ENCODE measurements at regions not wholly inside any gene's neighbourhood (a gene's known extent, or its start where the extent isn't known, plus 50 kb on each side); places are given as distances from the start of the nearest gene placed in this dataset.
"Not testable (repeated sequence)": the region's sequence is repeated elsewhere in the genome, so short reads cannot be mapped to it uniquely, and the experiment has no call there.

DNA sequence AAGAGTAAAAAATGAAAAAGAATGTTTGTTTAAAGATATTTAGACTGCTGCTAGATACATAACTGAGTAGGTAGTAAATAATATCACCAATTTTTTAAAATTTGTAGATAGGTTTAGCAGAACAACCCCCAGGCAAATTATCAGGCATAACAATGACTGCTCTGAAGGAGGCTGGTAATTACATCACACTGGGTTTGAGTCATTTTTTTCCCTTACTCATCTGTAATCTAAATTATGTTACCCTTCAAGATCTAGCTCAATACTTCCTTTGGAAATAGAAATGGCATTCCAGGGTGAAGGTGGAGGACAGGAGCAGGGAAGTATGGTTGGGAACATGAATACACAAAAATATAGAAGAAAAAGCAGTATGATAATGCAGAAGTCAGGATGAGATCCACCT is 431.6 kb upstream of the MAOA start:
- no peak for DNase-seq (ENCODE audit: low read depth, low spot score)

DNA sequence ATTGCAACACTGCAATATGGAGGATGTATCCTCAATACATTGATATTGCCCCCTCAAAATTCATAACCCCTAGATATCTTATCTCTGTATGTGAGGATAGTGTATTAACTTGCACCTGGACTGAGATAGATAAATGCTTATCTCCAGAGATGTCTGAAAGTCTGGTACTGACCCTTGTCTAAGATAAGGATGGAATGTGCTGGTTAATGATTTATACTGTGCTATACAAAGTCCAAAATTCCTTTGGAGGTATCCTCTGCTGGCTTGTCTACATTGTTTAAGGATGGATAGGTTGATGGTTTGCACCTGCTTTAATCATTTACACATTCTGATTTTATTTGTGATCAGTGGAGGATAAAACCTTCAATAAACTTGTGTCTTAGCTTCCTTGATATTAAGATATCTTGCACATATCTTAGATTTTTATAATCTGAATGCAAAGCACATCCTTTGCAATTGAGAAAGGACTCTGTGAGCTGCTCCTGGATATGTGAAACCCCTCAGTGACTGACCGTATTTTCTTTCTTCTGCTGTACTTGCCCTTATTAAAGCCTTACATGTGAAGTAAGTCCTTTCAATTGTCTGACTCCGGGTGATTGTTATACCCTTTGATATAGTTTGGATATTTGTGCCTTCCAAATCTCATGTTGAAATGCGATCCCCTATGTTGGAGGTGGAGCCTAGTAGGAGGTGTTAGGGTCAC is 430.3 kb upstream of the MAOA start:
- no peak for DNase-seq (ENCODE audit: low read depth, low spot score)

DNA sequence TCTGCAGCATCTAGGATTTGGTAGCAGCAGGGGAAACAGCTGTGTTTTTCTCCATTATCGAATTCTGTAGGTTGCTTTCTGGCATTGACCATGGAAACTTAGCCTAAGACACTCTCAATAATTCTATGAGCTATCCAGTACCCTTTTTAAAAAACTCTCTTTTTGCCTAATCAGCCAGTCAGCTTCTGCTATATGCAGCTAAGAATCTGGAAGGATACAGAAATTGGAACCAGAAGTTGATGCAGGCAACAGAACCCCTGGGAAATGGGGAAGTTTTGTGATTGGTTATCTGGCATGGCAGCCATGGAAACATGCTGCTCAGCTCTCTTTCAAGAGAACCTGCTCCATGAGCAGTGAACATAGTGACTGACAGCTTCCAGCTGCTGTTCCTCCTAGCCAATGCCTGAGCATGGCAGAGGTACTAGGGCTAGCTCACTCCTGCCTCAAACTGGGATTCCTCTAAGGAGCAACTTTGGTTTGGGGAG is 417.6 kb upstream of the MAOA start:
- no peak for DNase-seq (ENCODE audit: low read depth, low spot score)

DNA sequence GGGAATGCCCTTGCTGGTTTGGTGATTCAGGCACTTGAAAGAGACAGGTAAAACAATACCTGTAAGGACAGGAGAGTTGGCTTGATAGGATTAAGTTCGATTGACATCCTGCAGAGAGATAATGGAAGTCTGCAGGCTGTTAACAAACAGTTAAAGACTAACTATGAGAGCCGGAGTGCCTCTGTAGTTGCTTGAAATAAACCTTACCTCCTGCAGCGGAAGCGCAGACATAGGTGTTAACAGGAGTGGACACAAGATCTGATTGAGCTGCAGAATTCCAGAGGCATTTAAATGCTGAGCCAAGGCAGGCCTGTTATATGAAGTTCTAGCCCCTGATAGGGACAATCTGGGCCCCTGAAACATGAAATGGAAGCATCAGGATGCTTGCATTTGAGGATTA is 416.7 kb upstream of the MAOA start:
- DNase-seq (ENCODE audit: low read depth, low spot score): no peak

DNA sequence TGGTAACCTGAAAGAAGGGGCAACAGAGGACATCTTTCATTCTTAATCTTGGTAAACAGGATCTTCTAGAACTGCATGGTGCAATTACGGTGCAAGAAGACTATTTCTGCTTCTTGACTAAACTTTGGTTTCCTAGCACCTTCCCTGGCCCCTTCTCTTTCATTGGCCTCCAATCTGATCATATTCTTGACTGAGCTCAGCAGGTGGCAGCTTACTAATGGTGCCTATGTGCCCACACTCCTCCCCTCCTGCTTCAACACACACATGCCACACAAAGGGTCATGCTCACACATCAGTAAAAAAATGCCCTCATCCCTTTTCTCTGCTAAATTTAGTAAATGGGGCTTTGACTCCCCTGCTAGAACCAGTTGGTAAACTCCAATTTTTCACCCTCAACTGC is 400.5 kb upstream of the MAOA start:
- DNase-seq (ENCODE audit: low read depth, low spot score): no peak

DNA sequence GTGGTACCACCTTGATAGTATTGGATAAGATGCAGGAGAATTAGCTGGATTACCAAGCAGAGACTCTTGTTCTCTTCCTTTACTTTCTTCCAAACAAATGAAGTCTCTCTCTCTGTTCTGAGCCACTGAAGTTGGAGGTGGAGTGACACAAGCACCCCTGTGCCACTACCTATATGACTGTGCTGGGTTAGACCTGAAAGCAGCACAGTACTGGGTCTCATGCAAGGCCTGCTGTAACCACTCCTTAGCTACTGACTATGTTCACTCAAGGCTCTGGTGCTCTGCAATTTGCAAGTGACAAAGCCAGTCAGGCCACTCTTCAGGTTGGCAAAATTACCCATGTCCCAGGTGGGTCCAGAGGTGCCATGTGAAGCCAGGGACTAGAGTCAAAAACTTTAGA is 389.6 kb upstream of the MAOA start:
- no peak for DNase-seq (ENCODE audit: low read depth, low spot score)

DNA sequence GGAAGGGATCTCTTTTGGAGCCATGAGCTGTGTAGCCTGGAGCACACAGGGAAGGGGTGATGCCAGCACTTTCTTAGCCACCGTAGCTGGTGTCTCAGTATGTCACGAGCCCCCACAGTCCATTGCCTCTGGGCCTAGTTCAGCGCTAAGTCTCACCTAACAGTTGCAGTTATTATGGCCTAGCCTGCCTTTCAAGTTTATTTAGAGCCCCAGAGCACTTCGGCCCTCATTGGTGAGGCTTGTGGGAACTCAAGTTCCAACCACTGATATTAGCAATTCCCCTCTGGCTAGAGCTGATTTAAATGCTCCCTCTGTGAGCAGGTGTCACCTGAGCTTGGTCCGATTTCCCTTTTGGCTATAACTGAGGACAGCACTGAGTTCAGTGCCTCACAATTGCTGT is 388.4 kb upstream of the MAOA start:
- no peak for DNase-seq (ENCODE audit: low read depth, low spot score)

DNA sequence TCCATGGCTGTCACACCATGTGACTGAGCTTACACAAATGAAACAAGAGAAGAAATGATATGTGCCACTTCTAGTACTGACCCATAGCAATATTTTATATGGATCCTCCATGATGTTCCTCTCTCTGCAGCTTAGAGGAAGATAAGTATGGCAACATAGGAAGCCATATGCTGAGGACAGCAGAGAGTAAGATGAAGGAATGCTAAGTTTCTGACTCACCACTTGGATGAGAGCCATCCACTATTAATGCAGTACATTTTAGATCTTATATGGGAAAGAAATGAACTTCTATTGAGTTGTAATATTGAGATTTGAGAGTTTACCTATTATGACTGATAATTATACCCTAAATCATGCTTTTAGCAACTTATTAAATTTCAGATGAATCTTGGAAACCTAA is 386.9 kb upstream of the MAOA start:
- DNase-seq (ENCODE audit: low read depth, low spot score): no peak

DNA sequence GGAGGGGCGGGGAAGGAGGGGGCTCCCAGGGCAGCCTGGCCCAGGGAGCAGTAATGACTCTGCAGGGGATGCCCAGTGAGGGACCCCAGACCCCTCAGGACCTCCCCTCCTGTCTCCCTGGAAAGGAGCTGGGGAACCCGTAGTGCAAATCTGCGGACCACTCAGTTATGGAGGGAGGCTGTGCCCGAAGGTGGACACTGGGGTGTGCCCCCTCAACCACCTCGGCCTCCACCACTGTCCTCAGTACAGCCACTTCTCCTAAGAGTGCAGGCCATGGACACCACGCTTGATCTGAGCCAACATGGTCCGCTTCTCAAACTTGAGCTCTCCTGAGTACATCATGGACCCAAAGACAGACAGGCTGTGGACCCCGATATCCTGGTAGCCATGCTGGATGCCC is 378.2 kb upstream of the MAOA start:
- no peak for DNase-seq (ENCODE audit: low read depth, low spot score)

DNA sequence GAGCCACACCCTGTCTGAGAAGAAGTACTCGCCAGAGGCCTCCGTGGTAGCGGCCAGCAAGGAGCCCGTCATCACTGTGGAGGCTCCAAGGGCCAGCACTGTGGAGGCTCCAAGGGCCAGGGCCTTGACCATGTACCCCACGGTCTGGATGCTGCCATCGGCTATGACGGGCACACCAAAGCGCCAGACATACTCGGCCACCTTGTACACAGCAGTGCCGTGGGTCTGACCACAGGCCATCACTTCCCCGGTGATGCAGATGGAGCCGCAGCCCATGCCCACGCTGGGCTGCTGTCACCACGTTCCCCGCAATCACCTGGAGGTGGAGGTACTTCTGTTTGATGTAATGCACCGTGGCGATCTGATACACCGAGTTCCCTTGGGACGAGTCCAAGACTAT is 377.7 kb upstream of the MAOA start:
- DNase-seq (ENCODE audit: low read depth, low spot score): no peak

DNA sequence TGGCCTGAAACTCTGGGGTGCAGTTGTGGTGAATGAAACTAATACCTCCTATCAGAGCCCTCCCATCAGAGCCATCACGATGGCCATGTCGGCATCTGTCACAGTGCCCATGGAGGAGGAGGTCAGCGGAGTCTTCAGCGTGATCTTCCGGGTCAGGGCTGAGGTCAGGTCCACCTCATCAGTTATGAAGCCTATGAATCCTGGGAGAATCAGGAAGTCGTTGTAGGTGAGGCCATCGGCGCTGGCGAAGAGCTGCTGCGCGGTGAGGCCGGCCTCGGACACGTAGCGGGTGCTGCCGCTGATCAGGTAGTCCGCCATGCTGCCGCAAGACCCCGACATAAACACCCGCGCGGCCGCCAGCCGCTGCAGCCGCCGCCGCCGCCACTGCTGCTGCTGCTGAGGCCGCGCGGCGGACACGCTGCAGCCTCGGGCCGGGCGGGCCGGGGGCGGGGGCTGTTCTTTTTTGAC is 376.7 kb upstream of the MAOA start:
- no peak for DNase-seq (ENCODE audit: low read depth, low spot score)

DNA sequence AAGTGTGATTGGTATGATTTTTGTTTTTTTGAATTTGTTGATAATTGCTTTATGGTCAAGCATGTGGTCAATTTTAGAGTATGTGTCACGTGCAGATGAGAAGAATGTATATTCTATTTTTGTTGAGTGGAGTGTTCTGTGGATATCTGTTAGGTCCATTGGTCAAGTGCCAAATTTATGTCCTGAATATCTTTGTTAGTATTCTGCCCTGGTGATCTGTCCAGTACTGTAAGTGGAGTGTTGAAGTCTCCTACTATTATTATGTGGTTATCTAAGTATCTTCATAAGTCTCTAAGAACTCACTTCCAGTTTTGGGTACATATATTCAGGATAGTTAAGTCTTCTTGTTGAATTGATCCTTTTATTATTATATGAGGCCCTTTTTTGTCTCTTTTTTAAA is 372.9 kb upstream of the MAOA start:
- DNase-seq (ENCODE audit: low read depth, low spot score): no peak

DNA sequence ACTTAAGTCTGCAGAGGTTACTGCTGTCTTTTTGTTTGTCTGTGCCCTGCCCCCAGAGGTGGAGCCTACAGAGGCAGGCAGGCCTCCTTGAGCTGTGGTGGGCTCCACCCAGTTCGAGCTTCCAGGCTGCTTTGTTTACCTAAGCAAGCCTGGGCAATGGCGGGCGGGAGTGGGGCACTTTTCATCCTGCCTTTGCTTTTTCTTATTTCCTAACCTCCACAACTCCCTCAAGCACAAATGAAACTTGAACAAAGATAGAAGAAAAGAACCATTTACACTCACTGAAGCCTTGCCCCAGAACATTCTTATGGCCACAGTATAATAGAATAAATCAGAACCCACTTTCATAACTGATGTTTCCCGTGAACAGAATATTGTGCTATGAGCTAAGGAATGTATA is 344.5 kb upstream of the MAOA start:
- DNase-seq (ENCODE audit: low read depth, low spot score): not testable (repeated sequence)

DNA sequence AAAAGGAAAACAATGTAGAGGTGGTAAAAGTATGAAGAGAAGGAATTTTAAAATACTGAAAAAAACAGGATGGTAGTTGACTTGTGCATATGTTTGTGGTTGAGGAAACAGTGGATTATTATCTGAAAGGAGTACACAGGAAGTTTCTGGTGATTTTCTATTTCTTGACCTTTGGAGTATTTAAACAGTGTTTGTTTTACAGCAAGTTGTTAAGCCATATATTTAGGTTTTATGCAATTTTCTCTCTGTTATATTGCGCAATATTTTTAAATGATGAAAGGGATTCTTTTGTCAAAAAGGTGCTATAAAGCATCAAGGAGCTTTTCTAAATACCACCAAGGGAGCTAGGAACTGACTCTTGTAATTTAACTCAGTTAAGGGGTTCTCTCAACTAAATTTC is 343.1 kb upstream of the MAOA start:
- no peak for DNase-seq (ENCODE audit: low read depth, low spot score)

DNA sequence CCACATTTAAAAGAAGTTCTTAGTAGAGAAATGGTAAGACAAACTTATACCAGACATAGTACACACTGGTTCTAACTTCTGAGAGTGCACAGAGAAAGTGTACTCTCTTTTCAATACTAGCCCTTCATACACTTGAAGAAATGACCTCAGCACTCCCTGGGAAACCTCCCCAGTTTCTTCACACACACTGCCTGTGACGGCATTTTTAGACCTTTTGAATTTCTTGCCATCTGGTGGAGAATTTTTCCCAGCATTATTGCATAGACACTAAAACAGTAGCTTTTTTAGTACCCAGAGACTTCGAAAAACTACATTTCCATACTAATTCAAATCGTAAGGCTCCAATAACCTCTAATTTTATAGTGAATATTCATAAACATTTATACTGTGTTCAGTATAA is 341.6 kb upstream of the MAOA start:
- DNase-seq (ENCODE audit: low read depth, low spot score): no peak

DNA sequence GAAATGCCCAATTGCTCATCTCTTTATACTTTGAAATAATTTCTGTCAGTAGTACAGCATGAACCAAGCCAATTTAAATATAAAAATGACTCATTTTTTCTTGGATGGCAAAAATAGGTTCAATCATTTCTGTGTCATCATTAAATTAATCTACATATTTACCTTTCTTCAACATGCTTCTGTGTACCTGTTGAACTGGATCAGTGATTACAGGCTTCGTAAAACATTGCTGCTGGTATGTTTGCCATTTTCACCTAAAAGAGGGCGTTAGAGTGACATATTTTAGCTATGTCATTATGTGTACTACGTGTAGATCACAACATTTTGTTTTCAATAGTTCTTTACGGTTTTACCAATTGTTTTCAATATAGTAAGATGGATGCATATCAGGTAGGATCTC is 340.5 kb upstream of the MAOA start:
- no peak for DNase-seq (ENCODE audit: low read depth, low spot score)

DNA sequence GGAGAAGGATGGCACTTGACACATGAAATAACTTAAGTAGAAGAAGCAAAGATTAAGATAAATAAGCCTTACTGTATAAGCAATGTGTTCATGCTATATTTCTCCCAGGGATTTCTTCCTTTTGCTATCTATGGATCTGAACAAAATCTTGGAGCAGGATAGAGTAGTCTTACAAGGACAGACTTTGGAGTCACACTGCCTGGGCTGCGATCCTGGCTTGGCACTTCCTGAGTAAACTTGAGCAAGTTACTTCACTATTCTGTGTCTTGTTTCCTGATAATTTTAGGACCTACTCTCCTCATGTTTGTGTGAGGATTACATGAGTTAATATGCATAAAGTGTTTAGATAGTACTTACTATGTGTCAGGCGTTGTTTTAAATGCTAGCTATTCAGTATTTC is 340.0 kb upstream of the MAOA start:
- DNase-seq (ENCODE audit: low read depth, low spot score): no peak

DNA sequence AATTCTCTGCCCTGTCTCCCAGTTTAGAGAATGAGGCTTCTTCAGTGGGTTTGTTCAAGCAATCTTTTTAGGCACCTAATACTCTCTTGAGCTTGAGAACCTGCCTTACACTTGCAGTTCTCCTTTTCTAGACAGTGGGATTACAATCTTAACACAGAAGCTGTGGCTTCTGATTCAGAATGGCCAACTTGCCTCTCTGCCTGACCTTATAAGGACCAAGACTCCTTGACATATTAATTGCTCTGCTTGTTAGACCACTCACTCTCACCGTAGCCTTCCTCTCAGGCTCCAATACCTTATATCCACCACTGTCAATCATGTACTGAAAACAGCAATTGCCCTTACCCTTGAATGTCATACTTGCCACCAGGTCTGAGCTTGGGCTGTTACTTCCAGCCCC is 338.7 kb upstream of the MAOA start:
- DNase-seq (ENCODE audit: low read depth, low spot score): no peak

DNA sequence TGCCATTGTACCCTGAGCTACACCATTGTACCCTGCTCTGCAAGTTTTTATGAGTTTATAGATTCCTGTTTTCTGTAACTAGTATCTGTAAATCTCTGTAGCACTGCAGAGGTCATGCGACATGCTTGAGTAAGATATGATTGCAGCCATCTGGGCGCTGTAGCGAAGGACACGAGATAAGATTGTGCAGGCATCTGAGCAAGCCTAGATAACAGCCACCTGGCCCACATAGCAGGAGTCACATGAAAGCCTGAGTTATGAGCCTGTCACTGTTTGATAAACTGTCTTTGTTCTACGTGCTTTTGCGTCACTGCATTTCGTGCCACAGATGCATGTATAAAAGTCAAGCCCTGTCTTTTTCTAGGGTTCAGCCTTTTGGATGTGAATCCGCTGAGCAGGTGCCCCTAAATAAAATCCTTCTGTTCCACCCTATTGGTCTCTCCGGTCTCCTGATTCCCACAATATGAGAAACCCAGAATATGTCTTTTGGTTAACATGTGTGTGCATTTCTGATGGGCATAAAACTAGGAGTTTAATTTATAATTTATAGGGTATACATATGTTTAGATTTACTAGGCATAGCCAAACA is 327.6 kb upstream of the MAOA start:
- DNase-seq (ENCODE audit: low read depth, low spot score): no peak

DNA sequence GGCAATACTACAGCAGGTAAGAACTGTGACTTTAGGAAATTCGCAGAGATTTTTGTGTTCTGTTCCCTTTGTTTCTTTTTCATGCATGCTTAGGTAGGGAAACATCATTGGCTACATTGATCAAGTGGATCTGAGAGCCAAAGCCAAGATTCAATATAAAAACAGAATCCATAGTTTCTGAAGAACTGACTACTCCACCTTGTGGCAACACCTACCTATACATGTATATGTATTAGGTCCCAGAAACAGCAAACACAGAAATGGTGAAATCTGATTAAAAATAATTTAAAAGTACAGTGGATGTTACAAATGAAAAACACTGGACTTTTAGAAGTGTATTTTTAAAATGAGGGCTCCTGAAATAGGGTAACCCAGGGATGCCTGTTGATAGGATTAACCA is 322.6 kb upstream of the MAOA start:
- no peak for DNase-seq (ENCODE audit: low read depth, low spot score)

DNA sequence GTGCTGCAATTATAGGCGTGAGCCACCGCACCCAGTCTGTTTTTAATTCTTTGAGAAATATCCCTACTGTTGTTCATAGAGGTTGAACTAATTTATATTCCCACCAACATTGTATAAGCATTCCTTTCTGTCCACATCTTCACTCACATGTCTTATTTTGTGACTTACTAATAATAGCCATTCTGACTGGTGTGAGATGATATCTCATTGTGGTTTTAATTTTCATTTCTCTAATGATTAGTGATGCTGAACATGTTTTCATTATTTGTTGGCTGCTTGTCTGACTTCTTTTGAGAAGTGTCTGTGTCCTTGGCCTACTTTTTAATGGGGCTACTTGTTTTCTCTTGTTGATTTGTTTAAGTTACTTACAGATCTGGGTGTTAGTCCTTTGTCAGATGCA is 310.9 kb upstream of the MAOA start:
- DNase-seq (ENCODE audit: low read depth, low spot score): no peak

DNA sequence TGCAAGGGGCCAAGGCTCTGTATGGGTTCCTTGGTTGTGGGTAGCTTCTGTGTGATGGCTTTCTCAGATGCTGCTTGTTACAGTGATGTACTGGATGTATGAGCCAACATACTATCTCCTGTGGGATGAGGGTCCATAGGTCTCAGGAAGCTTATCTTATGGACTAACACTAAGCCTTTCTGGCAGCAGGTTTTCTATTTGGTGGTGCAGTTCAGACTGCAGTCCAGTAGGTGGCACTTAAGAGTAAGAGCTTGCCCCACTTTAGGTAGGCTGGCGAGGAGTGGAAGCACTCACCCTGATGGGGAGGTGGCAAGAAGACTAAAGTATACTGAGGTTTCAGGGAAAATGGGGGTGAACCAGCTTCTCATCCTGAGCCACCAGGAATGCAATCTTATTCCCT is 306.7 kb upstream of the MAOA start:
- DNase-seq (ENCODE audit: low read depth, low spot score): no peak

DNA sequence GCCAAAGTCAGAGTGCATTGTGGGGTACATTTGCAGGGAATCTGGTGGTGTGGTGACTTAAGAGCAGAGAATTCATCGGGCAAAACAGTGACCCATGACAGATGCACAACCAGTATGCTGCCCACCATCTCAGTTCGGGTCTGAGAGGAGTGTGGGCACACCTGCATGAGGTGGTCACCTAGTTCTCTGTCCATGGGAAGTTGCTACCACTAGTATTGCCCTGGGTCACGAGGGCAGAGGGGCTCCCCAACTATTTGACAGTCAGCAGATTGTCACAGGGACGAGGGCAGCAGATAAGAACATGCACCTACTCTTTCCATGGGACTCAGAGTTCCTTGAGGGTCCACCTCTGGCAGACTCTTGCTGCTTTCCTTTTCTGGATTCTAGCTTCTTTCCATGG is 305.2 kb upstream of the MAOA start:
- DNase-seq (ENCODE audit: low read depth, low spot score): no peak

DNA sequence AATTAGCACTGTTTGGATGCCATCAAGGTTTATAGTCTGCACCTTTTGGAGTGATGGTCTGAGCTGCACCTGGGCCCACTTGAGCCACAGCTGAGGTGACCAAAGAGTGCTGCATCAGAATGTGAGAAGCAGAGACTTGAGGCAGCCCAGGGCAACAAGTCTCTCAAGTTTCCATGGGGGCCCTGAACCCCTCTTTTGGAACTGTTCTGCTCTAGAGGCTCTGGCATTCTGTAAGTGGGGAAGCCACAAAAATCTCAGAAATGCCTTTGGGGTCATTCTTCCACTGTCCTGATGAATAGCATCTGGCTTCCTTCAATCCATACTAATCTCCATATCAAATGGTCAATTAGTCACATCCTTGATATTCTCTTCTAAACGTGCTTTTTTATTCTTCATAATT is 298.4 kb upstream of the MAOA start:
- no peak for DNase-seq (ENCODE audit: low read depth, low spot score)

Data from smooth muscle cell of the brain vasculature (primary cell).